Fibroblast of pulmonary artery (primary cell): ENCODE measurements at regions not wholly inside any gene's neighbourhood (a gene's known extent, or its start where the extent isn't known, plus 50 kb on each side); places are given as distances from the start of the nearest gene placed in this dataset.

Source experiments
- DNase-seq: peaks from one replicate; pipeline ENCODE4 v3.0.0-alpha.2; 2010; ENCODE audit warnings: low read depth
- H3K4me3 ChIP-seq: replicated peaks from 2 replicates; pipeline ENCODE4 v1.5.1; 2011; ENCODE audit warnings: low read depth, mild to moderate bottlenecking, control low read depth, low read length, moderate library complexity
- TF ChIP-seq, protein P1 (sequence below): IDR thresholded peaks from 2 replicates; pipeline ENCODE4 v1.5.1; 2011; ENCODE audit warnings: mild to moderate bottlenecking, control low read depth, low read length, inconsistent platforms; ENCODE audit errors: missing control alignments

GRCh38 chr4:11700751-11701226 is 272.1 kb upstream of the HS3ST1 start:
- no peak for DNase-seq
- no peak overlapping the region for H3K4me3 ChIP-seq

DNA sequence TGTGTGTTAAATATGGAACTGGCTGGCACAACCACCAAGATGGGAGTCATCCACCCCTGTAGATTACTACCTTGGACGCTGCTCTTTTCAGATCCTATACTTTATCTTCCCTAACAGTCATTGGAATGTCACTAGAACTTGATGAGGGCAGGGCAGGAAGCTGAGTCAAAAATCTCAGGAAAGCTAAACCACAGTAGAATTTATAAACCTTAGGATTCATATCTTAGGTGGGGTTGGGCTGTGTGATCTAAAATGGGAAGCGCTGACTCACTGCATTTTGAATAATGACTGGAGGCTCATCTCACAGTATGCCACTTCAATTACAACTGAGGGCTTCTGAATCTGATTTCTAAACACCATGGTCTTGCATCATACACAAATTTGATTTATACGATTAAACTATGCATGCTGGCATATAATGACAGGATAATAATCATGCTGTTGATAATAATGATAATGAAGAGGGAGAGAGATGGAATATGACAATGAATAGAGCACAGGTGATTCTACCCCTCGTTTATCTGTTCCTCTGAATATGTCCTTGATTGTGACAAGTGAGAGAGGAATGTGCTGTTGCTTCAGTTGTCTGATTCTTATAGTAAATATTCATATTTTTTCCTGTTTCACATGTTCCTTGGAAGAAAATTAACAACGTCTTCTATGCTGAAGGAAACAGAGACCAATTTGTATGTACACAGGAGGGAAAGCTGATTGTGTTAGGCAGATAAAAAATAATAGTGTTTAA is 270.3 kb upstream of the HS3ST1 start:
- H3K4me3 ChIP-seq: no peak overlapping the region
- DNase-seq: peak; percentile 60
- TF ChIP-seq, protein P1, sequence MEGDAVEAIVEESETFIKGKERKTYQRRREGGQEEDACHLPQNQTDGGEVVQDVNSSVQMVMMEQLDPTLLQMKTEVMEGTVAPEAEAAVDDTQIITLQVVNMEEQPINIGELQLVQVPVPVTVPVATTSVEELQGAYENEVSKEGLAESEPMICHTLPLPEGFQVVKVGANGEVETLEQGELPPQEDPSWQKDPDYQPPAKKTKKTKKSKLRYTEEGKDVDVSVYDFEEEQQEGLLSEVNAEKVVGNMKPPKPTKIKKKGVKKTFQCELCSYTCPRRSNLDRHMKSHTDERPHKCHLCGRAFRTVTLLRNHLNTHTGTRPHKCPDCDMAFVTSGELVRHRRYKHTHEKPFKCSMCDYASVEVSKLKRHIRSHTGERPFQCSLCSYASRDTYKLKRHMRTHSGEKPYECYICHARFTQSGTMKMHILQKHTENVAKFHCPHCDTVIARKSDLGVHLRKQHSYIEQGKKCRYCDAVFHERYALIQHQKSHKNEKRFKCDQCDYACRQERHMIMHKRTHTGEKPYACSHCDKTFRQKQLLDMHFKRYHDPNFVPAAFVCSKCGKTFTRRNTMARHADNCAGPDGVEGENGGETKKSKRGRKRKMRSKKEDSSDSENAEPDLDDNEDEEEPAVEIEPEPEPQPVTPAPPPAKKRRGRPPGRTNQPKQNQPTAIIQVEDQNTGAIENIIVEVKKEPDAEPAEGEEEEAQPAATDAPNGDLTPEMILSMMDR: no peak

More at GRCh38 chr4:11700751-11701226, 272.1 kb upstream of the HS3ST1 start:
- TF ChIP-seq, protein P1: no peak

GRCh38 chr4:11698033-11698432 is 269.3 kb upstream of the HS3ST1 start:
- TF ChIP-seq, protein P1: no peak
- H3K4me3 ChIP-seq: no peak overlapping the region
- no peak for DNase-seq

- no peak for DNase-seq
- TF ChIP-seq, protein P1: no peak
- H3K4me3 ChIP-seq: no peak overlapping the region
These were observed 265.0 kb upstream of the HS3ST1 start for GRCh38 chr4:11693693-11694092.

DNA sequence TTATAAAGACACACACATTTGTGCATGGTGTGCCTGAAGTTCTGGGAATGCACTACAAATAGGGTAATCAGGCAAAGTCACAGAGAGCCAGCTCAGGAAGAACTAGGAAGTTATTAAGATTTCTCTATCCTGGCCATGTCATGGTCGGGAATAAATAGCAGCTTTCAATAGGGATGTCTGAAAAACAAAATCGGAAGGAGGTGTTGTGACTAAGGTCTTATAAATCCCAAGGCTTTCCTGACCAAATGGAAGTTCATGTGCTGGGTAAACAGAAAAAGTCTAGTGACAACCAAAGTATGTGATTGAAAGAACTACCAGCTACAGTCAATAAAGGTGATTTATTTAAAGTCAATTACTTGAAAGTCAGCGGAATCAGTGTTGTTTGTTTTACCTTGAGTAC is 262.5 kb upstream of the HS3ST1 start:
- H3K4me3 ChIP-seq: no peak overlapping the region
- TF ChIP-seq, protein P1: no peak
- no peak for DNase-seq

GRCh38 chr4:11687727-11688126 is 259.0 kb upstream of the HS3ST1 start:
- TF ChIP-seq, protein P1: no peak
- H3K4me3 ChIP-seq: no peak overlapping the region
- no peak for DNase-seq

DNA sequence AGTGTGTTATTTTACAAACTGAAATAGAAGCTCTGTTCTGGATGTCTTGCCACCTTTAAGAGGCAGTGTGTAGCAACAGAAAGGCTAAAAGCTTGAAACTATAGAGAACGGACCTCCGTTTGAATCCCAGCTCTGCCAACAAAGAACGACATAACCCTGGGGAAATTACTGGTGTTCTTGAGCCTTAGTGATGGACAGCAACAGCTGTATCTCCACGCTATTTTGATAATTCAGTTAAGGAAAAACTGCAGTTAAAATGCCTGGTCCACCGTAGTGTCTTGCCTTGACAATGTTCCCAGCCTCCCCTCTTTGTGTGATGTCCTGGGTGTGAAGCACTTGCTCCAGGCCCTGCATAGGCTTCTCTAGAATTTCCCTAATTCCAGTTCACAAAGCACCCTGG is 256.8 kb upstream of the HS3ST1 start:
- TF ChIP-seq, protein P1: no peak
- no peak for DNase-seq
- no peak overlapping the region for H3K4me3 ChIP-seq
